Tibial nerve (tissue), 4 donors: ENCODE measurements at regions not wholly inside any gene's neighbourhood (a gene's known extent, or its start where the extent isn't known, plus 50 kb on each side); places are given as distances from the start of the nearest gene placed in this dataset.

Source experiments
- EP300 ChIP-seq, 2 donors: sonication (generic); formaldehyde crosslinking; IDR thresholded peaks; one replicate each; pipeline ENCODE4 v1.6.1; 2017; ENCODE audit warnings: antibody characterized with exemption in 2 of 2, mild to moderate bottlenecking in 1 of 2
- POLR2A ChIP-seq, 2 donors: fragments of 450-650 bp; IDR thresholded peaks; one replicate each; pipeline ENCODE4 v1.6.1; 2017; ENCODE audit warnings: antibody characterized with exemption in 2 of 2, mild to moderate bottlenecking in 2 of 2, moderate library complexity in 2 of 2
- TF ChIP-seq, protein P1 (sequence below), 5 experiments: fragments of 200-600 bp in 3 of 5; fragments of 450-650 bp in 2 of 5; sonication (generic) in 3 of 5; IDR thresholded peaks; one replicate each; pipeline ENCODE4 v1.5.1; 2016 to 2019; ENCODE audit warnings: antibody characterized with exemption in 5 of 5, mild to moderate bottlenecking in 3 of 5, moderate library complexity in 2 of 5

DNA sequence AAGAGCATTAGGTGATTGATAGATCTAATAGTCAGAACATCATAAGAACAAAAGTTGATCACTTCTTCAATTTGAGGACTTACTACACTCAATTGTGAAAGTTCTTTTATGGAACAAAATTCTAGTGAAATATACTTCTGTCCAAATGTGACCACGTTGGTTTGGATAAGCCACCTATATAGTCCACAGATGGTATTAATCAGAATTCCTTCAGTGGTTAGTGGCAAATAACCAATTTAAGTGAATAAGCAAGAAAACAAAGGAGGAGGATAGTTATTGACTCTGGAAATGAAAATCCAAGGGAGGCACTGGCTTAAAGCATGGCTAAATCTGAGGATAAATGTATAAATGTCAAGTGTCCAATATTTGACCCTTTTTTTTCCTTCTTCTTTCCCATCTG is 268.5 kb upstream of the MARCKS start:
- TF ChIP-seq, protein P1, sequence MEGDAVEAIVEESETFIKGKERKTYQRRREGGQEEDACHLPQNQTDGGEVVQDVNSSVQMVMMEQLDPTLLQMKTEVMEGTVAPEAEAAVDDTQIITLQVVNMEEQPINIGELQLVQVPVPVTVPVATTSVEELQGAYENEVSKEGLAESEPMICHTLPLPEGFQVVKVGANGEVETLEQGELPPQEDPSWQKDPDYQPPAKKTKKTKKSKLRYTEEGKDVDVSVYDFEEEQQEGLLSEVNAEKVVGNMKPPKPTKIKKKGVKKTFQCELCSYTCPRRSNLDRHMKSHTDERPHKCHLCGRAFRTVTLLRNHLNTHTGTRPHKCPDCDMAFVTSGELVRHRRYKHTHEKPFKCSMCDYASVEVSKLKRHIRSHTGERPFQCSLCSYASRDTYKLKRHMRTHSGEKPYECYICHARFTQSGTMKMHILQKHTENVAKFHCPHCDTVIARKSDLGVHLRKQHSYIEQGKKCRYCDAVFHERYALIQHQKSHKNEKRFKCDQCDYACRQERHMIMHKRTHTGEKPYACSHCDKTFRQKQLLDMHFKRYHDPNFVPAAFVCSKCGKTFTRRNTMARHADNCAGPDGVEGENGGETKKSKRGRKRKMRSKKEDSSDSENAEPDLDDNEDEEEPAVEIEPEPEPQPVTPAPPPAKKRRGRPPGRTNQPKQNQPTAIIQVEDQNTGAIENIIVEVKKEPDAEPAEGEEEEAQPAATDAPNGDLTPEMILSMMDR (IDR thresholded peaks at IDR 0.05): no peak
- no peak for TF ChIP-seq POLR2A (IDR thresholded peaks at IDR 0.05)
- TF ChIP-seq EP300 (IDR thresholded peaks at IDR 0.05): no peak
